ENCODE measurements at regions not wholly inside any gene's neighbourhood (a gene's known extent, or its start where the extent isn't known, plus 50 kb on each side); places are given as distances from the start of the nearest gene placed in this dataset.

- no peak for DNase-seq
These were observed 118.8 kb downstream of the GYPC start for GRCh38 chr2:126774761-126775160.

DNA sequence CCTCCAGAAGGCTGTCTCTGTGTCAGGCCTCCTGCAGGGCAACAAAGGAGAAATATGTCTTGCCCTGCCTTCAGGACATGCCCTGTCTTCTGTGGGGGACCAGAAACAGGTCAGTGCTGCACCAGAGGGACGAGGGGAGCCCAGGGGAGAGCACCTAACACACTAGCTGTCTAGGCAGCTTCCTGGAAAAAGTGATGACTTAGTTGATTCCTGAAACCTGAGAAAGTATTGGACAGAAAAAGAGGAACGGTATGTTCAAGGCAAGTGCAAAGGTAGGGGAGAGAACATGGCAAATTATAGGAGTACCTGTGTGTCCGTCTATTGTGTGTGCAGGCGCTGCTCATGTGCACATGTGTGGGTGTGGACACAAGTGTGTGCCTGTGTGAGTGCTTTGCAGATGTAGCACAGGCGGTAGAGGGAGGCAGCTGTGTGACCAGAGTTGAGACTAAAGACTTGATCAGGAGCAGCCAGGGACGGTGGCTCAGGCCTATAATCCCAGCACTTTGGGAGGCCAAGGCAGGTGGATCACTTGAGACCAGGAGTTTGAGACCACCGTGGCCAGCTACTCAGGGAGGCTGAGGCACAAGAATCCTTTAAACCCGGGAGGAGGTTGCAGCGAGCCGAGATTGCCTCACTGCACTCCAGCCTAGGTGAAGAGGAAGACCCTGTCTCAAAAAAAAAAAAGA is 119.5 kb downstream of the GYPC start:
- DNase-seq, result no peak

GRCh38 chr2:126776255-126776654 is 120.3 kb downstream of the GYPC start:
- DNase-seq, result no peak

GRCh38 chr2:126776692-126777619 is 121.0 kb downstream of the GYPC start:
- peak; percentile 81 for DNase-seq

DNA sequence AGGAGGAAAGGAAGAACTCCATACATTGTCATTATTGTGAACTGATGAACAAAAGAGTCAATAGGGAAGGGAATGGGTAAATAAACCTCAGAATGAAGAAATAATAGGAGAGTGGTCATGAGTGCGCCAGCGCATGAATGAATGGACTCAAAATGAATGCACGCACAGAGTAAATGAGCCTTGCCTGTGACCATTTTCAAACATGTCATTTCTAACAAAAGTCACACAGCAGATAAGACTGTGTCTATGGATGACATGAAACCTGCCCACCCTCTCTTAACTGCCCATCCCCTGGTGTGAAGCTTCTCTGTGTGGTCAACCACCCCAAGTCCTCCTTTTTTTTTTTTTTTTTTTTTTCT is 121.1 kb upstream of the TEX51 start:
- no peak for DNase-seq

GRCh38 chr2:126778561-126779501 is 119.9 kb upstream of the TEX51 start:
- no peak for DNase-seq

DNA sequence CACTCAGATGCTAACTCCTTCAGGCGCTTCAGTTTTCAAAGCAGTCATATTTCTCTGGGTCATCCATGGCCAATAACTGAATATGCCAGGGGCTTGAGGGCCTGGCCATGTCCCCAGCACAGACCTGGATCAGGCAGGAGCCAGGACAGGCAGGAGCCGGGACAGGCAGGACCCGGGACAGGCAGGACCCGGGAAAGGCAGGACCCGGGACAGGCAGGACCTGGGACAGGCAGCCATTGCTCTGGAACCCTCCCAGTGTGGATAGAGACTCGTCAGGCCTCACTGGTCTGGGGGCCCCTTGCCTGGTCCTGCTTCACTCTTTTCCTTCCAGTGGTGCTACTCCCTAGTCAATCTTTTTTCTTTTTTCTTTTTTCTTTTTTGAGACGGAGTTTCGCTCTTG is 117.5 kb upstream of the TEX51 start:
- no peak for DNase-seq

- no peak for DNase-seq
These were observed 116.9 kb upstream of the TEX51 start for GRCh38 chr2:126781806-126782205.

GRCh38 chr2:126782648-126783047 is 116.0 kb upstream of the TEX51 start:
- DNase-seq, result no peak

DNA sequence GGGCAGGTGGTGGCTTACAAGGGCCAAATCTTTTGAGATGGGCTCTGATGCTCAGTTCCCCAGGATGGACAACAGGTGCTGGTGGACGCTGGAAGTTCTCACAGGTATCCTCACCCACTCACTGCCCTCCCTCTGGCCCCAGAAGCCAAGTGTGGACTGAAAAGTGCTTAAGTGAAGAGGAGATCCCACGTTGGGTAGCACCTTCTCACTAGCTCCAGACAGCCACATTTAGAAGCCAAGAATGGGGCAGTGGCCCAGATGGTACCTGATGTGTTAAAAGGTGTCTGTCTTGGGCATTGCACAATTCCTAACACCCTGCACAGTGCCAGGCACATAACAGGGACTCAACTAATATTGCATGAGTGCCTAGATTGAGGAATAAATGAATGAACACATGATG is 115.3 kb upstream of the TEX51 start:
- DNase-seq, result no peak

DNA sequence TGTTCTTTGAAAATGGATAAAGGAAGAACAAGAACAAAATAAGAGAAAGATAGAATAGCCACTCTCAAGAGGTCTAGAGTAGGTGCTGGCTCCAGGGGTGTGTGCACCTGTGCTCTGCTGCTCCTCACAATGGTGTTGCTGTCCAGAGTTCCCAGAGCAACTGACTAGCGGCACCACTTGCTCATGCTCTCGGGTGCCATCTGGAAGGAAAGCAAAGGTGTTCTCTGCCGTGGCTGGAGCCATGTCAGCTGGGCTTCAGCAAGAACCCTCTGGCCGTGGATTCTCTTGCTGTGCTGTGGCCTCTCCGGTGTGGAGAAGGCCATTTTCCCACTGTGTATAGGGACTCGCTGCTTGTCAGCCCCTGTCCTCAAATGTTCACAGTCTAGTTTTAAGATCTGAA is 114.6 kb upstream of the TEX51 start:
- DNase-seq, result no peak

DNA sequence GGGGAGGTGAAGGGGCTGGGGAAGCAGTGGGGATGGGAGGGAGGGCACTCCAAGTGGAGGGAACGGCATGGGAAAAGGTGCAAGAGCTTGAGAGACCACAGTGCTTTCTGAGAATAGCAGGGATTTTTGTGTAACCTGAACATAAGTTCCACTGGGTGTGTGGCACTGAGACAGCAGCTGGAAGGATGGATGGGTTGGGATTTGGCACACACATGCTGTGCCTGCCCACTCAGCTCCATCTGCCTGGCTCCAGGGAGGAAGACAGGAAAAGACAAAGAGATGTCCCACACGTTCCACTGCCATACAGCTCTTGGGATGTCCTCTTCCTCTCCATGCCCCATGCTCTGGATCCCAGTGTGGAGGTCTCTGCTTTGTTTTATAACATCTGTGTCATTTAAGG is 114.1 kb upstream of the TEX51 start:
- DNase-seq, result no peak

GRCh38 chr2:126785236-126785635 is 113.5 kb upstream of the TEX51 start:
- no peak for DNase-seq

DNA sequence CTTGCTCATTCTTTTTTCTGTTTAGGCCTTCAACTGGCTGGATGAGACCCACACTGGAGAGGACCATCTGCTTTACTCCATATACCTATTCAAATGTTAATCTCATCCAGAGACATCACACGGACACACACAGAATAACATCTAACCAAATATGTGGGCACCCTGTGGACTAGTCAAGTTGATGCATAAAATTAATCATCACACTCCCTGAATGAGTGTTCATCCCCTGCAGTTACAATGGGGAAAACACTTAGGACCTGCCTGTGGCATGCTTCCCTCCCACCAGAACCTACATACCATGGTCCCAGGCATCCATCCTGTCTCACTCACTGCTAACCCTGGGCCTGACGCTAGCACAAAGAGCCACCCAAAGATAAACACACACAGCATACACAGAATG is 112.8 kb upstream of the TEX51 start:
- DNase-seq, result no peak

DNA sequence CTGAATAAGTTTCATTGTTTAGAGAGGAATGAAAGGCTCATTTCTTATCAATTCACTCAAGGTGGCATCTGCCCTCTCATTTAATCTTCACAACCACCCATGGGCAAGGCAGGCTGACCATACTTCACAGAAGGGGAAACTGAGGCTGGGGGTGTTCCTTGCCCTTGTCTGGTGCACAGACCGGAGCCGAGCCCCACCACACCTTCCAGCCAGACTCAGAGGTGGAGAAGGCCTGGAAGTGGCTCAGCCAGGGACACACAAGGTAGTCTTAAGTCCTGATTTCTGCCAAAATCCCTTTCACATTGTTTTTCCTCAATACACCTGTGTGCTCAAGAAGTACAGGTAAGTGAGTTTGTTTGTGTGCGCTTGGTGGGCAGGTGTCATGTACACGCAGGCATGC is 111.9 kb upstream of the TEX51 start:
- DNase-seq, result no peak

- DNase-seq, result no peak
These were observed 111.4 kb upstream of the TEX51 start for GRCh38 chr2:126787289-126787688.

GRCh38 chr2:126788113-126788512 is 110.6 kb upstream of the TEX51 start:
- no peak for DNase-seq

- no peak for DNase-seq
These were observed 110.0 kb upstream of the TEX51 start for GRCh38 chr2:126788652-126789051.

DNA sequence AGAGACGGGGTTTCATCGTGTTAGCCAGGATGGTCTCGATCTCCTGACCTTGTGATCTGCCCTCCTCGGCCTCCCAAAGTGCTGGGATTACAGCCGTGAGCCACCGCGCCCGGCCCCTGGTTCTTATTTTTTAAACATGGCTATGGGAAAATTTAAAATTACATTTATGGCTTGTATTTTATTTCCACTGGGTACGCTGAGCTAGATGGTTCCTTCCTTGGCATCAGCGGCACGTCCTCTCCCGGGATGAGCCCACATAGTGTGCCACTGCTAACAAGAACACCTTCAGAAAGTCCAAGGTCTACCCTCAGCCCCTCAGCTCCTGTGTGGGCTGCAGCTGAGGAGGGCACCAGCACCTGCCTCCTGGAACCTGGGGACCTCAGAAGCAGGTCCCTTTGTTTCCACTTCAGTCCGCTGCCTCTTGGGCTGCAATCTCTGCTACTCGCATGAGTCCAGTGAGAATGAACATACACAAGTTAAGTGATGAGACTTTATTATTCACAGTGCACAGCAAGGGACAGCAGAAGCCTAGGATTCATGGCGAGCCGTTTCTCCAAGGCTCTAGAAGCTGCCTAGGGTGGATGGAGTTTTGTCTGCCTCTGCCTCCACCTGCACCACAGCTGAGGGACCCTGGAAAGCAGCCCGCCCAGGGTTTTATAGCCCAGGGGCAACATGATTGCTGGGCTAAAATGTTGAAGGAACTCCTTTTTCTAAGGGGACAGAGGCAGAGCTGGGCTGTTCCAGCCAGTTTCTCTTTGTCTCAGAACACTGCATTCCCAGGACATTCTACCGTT is 107.5 kb upstream of the TEX51 start:
- no peak for DNase-seq

DNA sequence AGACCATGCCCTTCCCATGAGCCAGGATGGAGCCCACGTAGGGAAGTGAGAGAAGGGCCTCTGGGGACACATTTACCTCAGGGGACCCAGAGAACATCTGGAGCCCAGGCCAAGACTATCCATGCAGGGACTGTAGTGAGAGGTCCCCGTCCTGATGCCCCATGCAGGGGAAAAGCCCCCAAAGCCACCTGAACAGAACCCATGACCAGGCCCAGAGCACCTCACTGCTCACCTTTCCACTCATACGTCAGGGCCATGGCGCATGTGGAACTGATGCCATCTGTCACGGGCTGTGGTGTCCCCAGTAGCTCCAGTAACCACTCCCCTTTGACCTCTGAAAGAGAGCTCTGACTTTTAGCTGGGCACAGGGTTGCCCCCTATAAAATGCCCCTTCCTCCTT is 106.5 kb upstream of the TEX51 start:
- no peak for DNase-seq

- no peak for DNase-seq
These were observed 105.7 kb upstream of the TEX51 start for GRCh38 chr2:126792993-126793392.

DNA sequence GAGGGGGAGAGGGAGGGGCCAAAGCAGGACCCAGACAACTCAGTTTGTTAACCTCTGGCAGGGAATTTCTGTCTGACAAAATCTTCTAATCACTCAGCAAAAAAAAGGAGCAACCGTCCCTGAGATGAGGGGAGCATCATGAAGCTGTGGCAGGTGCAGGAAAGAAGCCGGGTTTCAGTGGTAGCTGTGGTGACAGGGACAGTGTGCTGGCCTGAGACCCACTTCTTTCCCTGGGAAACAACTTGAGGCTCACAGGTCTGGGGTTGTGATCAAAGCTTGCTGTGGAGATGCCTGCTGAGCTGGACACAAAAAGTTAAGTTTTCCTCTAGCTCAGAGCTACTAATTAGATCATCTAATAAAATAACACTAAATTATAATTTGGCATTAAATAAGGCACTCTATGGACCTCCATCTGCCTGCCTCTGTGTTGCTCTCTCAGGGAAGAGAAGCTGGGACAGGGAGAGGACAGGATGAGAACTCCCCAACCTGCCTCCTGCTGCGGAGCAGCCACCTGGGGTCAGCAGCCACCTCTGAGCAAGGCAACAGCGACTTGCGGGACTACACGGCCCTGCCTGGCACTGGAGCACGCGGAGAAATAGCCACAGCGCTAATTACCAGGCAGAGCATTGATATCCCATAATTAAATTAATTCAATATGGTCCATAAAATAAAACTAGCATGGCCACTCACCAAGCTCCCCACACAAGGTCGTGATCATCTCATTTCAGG is 104.6 kb upstream of the TEX51 start:
- DNase-seq, result no peak
